ENCODE measurements at regions not wholly inside any gene's neighbourhood (a gene's known extent, or its start where the extent isn't known, plus 50 kb on each side); places are given as distances from the start of the nearest gene placed in this dataset.

DNA sequence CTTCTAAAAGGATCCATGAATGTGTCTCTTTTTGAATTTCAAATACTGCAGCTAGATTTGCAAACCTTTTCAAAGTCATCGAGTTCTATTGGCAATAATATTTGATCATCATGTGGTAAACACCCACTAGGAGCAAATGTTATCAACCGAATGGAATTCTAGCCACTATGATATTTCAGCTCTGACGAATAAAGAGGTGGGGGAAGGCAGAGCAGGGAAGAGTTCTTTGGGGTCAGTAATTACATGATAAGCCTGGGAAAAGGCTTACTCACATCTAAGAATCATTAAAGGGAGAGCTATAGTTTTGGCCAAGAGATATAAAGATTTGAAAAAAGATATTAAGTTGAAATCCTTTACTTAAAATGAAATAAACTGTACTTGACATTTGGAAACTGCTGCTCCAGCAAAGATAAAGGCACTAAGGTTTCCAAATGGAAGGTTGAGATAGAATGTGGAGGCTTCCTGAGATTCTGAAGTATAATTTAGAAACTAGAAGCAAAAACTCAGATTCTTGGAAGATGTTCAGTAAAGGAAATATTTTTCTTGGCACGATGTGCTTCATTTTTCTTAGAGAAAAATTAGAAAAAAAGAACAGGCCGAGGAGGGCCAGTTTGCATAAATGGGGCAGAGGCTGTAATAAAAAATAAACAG lies 104.7 kb upstream of the ARHGAP28 start (continued):
- TF ChIP-seq, protein P1, sequence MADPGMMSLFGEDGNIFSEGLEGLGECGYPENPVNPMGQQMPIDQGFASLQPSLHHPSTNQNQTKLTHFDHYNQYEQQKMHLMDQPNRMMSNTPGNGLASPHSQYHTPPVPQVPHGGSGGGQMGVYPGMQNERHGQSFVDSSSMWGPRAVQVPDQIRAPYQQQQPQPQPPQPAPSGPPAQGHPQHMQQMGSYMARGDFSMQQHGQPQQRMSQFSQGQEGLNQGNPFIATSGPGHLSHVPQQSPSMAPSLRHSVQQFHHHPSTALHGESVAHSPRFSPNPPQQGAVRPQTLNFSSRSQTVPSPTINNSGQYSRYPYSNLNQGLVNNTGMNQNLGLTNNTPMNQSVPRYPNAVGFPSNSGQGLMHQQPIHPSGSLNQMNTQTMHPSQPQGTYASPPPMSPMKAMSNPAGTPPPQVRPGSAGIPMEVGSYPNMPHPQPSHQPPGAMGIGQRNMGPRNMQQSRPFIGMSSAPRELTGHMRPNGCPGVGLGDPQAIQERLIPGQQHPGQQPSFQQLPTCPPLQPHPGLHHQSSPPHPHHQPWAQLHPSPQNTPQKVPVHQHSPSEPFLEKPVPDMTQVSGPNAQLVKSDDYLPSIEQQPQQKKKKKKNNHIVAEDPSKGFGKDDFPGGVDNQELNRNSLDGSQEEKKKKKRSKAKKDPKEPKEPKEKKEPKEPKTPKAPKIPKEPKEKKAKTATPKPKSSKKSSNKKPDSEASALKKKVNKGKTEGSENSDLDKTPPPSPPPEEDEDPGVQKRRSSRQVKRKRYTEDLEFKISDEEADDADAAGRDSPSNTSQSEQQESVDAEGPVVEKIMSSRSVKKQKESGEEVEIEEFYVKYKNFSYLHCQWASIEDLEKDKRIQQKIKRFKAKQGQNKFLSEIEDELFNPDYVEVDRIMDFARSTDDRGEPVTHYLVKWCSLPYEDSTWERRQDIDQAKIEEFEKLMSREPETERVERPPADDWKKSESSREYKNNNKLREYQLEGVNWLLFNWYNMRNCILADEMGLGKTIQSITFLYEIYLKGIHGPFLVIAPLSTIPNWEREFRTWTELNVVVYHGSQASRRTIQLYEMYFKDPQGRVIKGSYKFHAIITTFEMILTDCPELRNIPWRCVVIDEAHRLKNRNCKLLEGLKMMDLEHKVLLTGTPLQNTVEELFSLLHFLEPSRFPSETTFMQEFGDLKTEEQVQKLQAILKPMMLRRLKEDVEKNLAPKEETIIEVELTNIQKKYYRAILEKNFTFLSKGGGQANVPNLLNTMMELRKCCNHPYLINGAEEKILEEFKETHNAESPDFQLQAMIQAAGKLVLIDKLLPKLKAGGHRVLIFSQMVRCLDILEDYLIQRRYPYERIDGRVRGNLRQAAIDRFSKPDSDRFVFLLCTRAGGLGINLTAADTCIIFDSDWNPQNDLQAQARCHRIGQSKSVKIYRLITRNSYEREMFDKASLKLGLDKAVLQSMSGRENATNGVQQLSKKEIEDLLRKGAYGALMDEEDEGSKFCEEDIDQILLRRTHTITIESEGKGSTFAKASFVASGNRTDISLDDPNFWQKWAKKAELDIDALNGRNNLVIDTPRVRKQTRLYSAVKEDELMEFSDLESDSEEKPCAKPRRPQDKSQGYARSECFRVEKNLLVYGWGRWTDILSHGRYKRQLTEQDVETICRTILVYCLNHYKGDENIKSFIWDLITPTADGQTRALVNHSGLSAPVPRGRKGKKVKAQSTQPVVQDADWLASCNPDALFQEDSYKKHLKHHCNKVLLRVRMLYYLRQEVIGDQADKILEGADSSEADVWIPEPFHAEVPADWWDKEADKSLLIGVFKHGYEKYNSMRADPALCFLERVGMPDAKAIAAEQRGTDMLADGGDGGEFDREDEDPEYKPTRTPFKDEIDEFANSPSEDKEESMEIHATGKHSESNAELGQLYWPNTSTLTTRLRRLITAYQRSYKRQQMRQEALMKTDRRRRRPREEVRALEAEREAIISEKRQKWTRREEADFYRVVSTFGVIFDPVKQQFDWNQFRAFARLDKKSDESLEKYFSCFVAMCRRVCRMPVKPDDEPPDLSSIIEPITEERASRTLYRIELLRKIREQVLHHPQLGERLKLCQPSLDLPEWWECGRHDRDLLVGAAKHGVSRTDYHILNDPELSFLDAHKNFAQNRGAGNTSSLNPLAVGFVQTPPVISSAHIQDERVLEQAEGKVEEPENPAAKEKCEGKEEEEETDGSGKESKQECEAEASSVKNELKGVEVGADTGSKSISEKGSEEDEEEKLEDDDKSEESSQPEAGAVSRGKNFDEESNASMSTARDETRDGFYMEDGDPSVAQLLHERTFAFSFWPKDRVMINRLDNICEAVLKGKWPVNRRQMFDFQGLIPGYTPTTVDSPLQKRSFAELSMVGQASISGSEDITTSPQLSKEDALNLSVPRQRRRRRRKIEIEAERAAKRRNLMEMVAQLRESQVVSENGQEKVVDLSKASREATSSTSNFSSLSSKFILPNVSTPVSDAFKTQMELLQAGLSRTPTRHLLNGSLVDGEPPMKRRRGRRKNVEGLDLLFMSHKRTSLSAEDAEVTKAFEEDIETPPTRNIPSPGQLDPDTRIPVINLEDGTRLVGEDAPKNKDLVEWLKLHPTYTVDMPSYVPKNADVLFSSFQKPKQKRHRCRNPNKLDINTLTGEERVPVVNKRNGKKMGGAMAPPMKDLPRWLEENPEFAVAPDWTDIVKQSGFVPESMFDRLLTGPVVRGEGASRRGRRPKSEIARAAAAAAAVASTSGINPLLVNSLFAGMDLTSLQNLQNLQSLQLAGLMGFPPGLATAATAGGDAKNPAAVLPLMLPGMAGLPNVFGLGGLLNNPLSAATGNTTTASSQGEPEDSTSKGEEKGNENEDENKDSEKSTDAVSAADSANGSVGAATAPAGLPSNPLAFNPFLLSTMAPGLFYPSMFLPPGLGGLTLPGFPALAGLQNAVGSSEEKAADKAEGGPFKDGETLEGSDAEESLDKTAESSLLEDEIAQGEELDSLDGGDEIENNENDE (IDR thresholded peaks at IDR 0.05; ENCODE audit: insufficient replicate concordance, low read length): no peak
